ENCODE measurements at regions not wholly inside any gene's neighbourhood (a gene's known extent, or its start where the extent isn't known, plus 50 kb on each side); places are given as distances from the start of the nearest gene placed in this dataset.

DNA sequence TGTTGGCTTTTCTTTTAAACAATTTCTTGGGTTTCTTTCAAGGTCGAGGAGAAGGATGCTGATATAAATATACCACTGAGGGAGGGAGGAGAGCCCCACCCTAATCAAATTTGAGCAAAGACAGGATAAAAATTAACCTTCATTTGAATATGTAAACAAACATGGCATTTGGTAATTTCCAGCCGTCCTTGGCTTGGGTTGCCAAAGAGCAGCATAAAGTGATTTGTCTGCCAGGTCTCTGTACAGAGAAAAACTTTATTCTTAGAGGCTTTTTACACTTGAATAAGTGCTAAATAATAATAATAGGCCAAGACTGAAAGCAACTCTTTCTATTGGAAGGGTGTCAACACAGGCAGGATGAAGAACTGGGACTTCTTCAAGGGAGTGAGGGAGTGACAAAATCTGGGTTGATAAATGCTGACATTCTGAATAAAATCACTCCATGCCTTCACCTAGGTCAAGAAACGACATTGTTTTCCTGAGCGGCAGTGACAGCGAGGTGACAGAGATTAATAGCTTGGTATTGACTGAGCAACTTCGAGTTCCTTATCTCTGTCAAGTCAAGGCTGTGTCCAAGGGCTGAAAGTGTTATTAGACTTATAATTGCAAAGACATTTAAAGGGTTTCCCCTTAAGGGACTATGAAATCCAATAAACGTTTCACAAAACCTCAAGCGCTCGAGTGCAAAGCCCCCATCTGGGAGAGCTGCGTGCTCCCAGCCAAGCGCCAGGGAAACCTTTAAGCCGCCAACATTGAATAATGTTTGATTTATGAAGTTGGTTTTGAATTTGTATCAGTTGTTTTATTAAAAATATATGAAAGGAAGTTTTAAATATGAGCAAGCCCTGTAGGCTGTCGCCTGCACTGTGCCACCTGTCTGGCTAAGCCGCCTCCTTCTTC lies 269.5 kb upstream of the N4BP1 start:
- BruUV-seq (replicated peaks), result no TSS peak
- ChIA-PET POLR2A (no interaction called here), CTCF (no interaction called here)
- Histone ChIP-seq H3K36me3 (ENCODE audit: control insufficient read depth, insufficient read depth, low read length) (no peaks in the 10 kb centered on the region), H3K27me3 (ENCODE audit: control insufficient read depth, insufficient read depth, low read length) (no peaks in the 10 kb centered on the region), H3K9me3 (ENCODE audit: control insufficient read depth, insufficient read depth, low read depth, low read length) (no peaks in the 10 kb centered on the region), H3K4me3 (ENCODE audit: low read depth in 2 of 2, low read length in 2 of 2) (no peak overlapping the region), H3K4me1 (ENCODE audit: control insufficient read depth, insufficient read depth, low read length) (no peaks in the 10 kb centered on the region), H3K27ac (ENCODE audit: low read length) (no peak overlapping the region)
- ATAC-seq, result no peak
- DNase-seq (ENCODE audit: low read depth, low spot score), result no peak
- intact Hi-C loops (cut with micrococcal nuclease; ENCODE audit: unreplicated experiment), result no loop called here
- in situ Hi-C loops (cut with HindIII; ENCODE audit: low pct_unique_long_range_greater_than_20kb, low sequenced_read_pairs), result no loop called here
- TF ChIP-seq, protein P1, sequence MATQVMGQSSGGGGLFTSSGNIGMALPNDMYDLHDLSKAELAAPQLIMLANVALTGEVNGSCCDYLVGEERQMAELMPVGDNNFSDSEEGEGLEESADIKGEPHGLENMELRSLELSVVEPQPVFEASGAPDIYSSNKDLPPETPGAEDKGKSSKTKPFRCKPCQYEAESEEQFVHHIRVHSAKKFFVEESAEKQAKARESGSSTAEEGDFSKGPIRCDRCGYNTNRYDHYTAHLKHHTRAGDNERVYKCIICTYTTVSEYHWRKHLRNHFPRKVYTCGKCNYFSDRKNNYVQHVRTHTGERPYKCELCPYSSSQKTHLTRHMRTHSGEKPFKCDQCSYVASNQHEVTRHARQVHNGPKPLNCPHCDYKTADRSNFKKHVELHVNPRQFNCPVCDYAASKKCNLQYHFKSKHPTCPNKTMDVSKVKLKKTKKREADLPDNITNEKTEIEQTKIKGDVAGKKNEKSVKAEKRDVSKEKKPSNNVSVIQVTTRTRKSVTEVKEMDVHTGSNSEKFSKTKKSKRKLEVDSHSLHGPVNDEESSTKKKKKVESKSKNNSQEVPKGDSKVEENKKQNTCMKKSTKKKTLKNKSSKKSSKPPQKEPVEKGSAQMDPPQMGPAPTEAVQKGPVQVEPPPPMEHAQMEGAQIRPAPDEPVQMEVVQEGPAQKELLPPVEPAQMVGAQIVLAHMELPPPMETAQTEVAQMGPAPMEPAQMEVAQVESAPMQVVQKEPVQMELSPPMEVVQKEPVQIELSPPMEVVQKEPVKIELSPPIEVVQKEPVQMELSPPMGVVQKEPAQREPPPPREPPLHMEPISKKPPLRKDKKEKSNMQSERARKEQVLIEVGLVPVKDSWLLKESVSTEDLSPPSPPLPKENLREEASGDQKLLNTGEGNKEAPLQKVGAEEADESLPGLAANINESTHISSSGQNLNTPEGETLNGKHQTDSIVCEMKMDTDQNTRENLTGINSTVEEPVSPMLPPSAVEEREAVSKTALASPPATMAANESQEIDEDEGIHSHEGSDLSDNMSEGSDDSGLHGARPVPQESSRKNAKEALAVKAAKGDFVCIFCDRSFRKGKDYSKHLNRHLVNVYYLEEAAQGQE (IDR thresholded peaks at IDR 0.05; ENCODE audit: insufficient read depth in 1 of 2, low read depth in 2 of 2, low read length in 1 of 2), result no peak
- no peak for TF ChIP-seq SIN3A (IDR thresholded peaks at IDR 0.05; ENCODE audit: borderline replicate concordance, insufficient read depth, low read depth, low read length)
- TF ChIP-seq POLR2AphosphoS5 (IDR thresholded peaks at IDR 0.05; ENCODE audit: low read depth, low read length), result no peak
- TF ChIP-seq TCF7L2 (IDR thresholded peaks at IDR 0.05; ENCODE audit: low read depth, low read length), result no peak
- TF ChIP-seq, protein P2, sequence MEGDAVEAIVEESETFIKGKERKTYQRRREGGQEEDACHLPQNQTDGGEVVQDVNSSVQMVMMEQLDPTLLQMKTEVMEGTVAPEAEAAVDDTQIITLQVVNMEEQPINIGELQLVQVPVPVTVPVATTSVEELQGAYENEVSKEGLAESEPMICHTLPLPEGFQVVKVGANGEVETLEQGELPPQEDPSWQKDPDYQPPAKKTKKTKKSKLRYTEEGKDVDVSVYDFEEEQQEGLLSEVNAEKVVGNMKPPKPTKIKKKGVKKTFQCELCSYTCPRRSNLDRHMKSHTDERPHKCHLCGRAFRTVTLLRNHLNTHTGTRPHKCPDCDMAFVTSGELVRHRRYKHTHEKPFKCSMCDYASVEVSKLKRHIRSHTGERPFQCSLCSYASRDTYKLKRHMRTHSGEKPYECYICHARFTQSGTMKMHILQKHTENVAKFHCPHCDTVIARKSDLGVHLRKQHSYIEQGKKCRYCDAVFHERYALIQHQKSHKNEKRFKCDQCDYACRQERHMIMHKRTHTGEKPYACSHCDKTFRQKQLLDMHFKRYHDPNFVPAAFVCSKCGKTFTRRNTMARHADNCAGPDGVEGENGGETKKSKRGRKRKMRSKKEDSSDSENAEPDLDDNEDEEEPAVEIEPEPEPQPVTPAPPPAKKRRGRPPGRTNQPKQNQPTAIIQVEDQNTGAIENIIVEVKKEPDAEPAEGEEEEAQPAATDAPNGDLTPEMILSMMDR (IDR thresholded peaks at IDR 0.05), result no peak

DNA sequence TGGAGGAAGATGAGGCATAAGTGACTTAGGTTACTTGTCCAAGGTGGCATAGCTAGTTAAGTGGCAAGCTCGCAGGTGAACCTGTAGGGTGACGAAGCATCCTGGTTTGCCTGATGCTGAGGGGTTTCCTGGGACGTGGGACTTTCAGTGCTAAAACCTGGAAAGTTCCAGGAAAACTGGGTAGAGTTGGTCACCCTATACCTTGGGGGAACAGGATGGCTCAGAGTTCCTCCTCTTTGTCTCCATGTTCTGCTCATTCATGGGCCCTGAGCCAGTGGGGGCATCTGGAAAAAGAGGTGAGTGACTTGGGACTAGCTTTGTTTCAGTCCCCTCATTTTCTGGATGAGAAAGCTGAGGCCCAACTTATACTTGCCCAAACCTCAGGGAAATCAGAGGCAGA lies 268.0 kb upstream of the N4BP1 start:
- CTCF ChIA-PET, result no interaction called here
- TF ChIP-seq, protein P2 (IDR thresholded peaks at IDR 0.05), result no peak
- TF ChIP-seq, protein P1 (IDR thresholded peaks at IDR 0.05; ENCODE audit: insufficient read depth in 1 of 2, low read depth in 2 of 2, low read length in 1 of 2), result no peak
- TF ChIP-seq POLR2AphosphoS5 (IDR thresholded peaks at IDR 0.05; ENCODE audit: low read depth, low read length), result no peak
- no peak for TF ChIP-seq SIN3A (IDR thresholded peaks at IDR 0.05; ENCODE audit: borderline replicate concordance, insufficient read depth, low read depth, low read length)
- TF ChIP-seq TCF7L2 (IDR thresholded peaks at IDR 0.05; ENCODE audit: low read depth, low read length), result no peak
- H3K4me3 ChIP-seq (ENCODE audit: low read depth in 2 of 2, low read length in 2 of 2), result no peak overlapping the region
- no peaks in the 10 kb centered on the region for H3K4me1 ChIP-seq (ENCODE audit: control insufficient read depth, insufficient read depth, low read length)
- BruUV-seq (replicated peaks), result no TSS peak
- no peaks in the 10 kb centered on the region for H3K36me3 ChIP-seq (ENCODE audit: control insufficient read depth, insufficient read depth, low read length)
- POLR2A ChIA-PET, result no interaction called here
- H3K9me3 ChIP-seq (ENCODE audit: control insufficient read depth, insufficient read depth, low read depth, low read length), result no peaks in the 10 kb centered on the region
- in situ Hi-C loops (cut with HindIII; ENCODE audit: low pct_unique_long_range_greater_than_20kb, low sequenced_read_pairs), result no loop called here
- intact Hi-C loops (cut with micrococcal nuclease; ENCODE audit: unreplicated experiment), result no loop called here
- no peak overlapping the region for H3K27ac ChIP-seq (ENCODE audit: low read length)
- DNase-seq (ENCODE audit: low read depth, low spot score) (no peak), ATAC-seq (no peak)
- no peaks in the 10 kb centered on the region for H3K27me3 ChIP-seq (ENCODE audit: control insufficient read depth, insufficient read depth, low read length)

Data from Panc1 (cell line).